Activated CD8-positive, alpha-beta T cell treated with anti-CD3 and anti-CD28 coated beads for 36 hours (primary cell): ENCODE measurements at regions not wholly inside any gene's neighbourhood (a gene's known extent, or its start where the extent isn't known, plus 50 kb on each side); places are given as distances from the start of the nearest gene placed in this dataset.
"Not testable (repeated sequence)": the region's sequence is repeated elsewhere in the genome, so short reads cannot be mapped to it uniquely, and the experiment has no call there.

Source experiments
- ATAC-seq: fragments of 200-7000 bp; cut with Tn5 transposase; one replicate; pipeline ENCODE4 v1.10.0; 2021; ENCODE audit warnings: mild to moderate bottlenecking, moderate library complexity
- CTCF ChIA-PET: fragments of 350-600 bp; sonication (Branson Sonifier 250); formaldehyde crosslinking; loops from one replicate; lab custom pipeline; 2021; ENCODE audit warnings: antibody characterized with exemption; lab: Charles Lee
- POLR2A ChIA-PET: fragments of 350-600 bp; sonication (Branson Sonifier 250); formaldehyde crosslinking; loops from one replicate; lab custom pipeline; 2021; ENCODE audit warnings: antibody characterized with exemption; lab: Charles Lee
- DNase-seq: peaks from one replicate; pipeline ENCODE4 v3.0.0-alpha.2; 2020
- H3K27ac Mint-ChIP-seq: one replicate; pipeline ENCODE4 v1.8.0; 2021; ENCODE audit warnings: mild to moderate bottlenecking, mixed read lengths
- H3K27me3 Mint-ChIP-seq: one replicate; pipeline ENCODE4 v1.8.0; 2021; ENCODE audit warnings: mixed read lengths
- H3K36me3 Mint-ChIP-seq: one replicate; pipeline ENCODE4 v1.8.0; 2021; ENCODE audit warnings: low read depth, mixed read lengths
- H3K4me1 Mint-ChIP-seq: one replicate; pipeline ENCODE4 v1.8.0; 2021; ENCODE audit warnings: low read depth, mixed read lengths
- H3K4me3 Mint-ChIP-seq: one replicate; pipeline ENCODE4 v1.8.0; 2021; ENCODE audit warnings: mild to moderate bottlenecking, moderate library complexity, mixed read lengths
- H3K9me3 Mint-ChIP-seq: one replicate; pipeline ENCODE4 v1.8.0; 2021; ENCODE audit warnings: mixed read lengths
- intact Hi-C: fragments of 100-400 bp; cut with micrococcal nuclease; formaldehyde crosslinking; loops from one replicate; pipeline ENCODE4 v1.10.0; 2022
- TF ChIP-seq, protein P1 (sequence below): fragments of 200-600 bp; IDR thresholded peaks from one replicate; pipeline ENCODE4 v1.8.0; 2022; ENCODE audit warnings: antibody characterized with exemption, mild to moderate bottlenecking

DNA sequence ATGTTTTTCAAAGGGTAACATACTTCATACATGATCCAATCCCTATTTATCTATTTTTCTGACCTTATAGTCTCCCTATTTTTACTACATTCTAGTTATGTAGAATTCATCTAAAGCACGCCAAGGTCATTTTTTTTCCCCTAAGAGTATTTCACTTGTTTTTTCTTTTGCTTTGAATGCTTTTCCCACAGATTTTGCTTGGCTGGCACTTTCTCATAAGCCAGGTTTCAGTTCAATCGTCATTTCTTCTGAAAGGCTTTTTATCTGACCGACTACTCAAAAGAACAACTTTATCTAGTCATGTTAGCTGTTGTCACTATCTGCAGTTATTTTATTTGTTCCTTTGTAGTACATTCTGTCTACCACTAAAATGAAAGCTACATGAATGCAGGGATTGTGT is 1274.6 kb downstream of the REEP3 start:
- ATAC-seq, result no peak
- POLR2A ChIA-PET, result no interaction called here
- H3K4me1 Mint-ChIP-seq, result no peaks in the 10 kb centered on the region

DNA sequence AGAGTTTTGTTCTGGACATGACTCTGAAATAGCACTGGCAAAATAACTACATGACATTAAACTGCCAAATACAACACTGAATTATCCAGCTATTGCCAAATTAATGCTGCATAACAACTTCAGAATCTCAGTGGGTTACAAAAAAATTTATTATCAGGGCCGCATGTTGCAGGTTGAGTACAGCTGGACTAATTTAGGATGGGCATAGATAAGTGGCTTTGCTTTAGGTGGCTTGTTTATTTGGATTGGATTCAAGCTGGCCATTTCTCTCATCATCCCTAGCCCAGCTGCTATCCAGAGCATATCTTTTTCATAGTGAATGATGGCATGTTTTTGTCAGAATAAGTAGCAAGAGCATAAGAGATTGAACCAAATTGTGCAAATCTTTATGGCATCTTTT is 1277.1 kb downstream of the REEP3 start:
- POLR2A ChIA-PET, result no interaction called here
- DNase-seq, result no peak
- Mint-ChIP-seq H3K4me1 (no peaks in the 10 kb centered on the region), H3K27me3 (no peaks in the 10 kb centered on the region), H3K36me3 (no peaks in the 10 kb centered on the region), H3K4me3 (no peak overlapping the region), H3K9me3 (peaks cover 13% of the 10 kb centered on the region), H3K27ac (no peak overlapping the region)
- CTCF ChIA-PET, result no interaction called here
- intact Hi-C loops, result no loop called here
- ATAC-seq, result no peak
- TF ChIP-seq, protein P1, sequence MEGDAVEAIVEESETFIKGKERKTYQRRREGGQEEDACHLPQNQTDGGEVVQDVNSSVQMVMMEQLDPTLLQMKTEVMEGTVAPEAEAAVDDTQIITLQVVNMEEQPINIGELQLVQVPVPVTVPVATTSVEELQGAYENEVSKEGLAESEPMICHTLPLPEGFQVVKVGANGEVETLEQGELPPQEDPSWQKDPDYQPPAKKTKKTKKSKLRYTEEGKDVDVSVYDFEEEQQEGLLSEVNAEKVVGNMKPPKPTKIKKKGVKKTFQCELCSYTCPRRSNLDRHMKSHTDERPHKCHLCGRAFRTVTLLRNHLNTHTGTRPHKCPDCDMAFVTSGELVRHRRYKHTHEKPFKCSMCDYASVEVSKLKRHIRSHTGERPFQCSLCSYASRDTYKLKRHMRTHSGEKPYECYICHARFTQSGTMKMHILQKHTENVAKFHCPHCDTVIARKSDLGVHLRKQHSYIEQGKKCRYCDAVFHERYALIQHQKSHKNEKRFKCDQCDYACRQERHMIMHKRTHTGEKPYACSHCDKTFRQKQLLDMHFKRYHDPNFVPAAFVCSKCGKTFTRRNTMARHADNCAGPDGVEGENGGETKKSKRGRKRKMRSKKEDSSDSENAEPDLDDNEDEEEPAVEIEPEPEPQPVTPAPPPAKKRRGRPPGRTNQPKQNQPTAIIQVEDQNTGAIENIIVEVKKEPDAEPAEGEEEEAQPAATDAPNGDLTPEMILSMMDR, result no peak

More for the DNA sequence above, 1274.6 kb downstream of the REEP3 start:
- CTCF ChIA-PET, result no interaction called here
- no peaks in the 10 kb centered on the region for H3K27me3 Mint-ChIP-seq
- peaks cover 9% of the 10 kb centered on the region for H3K9me3 Mint-ChIP-seq
- H3K27ac Mint-ChIP-seq, result no peak overlapping the region
- DNase-seq, result no peak
- intact Hi-C loops, result no loop called here
- TF ChIP-seq, protein P1, result no peak
- H3K36me3 Mint-ChIP-seq, result no peaks in the 10 kb centered on the region
- no peak overlapping the region for H3K4me3 Mint-ChIP-seq

GRCh38 chr10:64808233-64808632 is 1287.0 kb downstream of the REEP3 start:
- H3K9me3 Mint-ChIP-seq, H3K4me1 Mint-ChIP-seq, H3K27me3 Mint-ChIP-seq, H3K36me3 Mint-ChIP-seq, H3K4me3 Mint-ChIP-seq, DNase-seq, ATAC-seq, CTCF ChIA-PET, H3K27ac Mint-ChIP-seq, POLR2A ChIA-PET, intact Hi-C loops: not testable (repeated sequence)

DNA sequence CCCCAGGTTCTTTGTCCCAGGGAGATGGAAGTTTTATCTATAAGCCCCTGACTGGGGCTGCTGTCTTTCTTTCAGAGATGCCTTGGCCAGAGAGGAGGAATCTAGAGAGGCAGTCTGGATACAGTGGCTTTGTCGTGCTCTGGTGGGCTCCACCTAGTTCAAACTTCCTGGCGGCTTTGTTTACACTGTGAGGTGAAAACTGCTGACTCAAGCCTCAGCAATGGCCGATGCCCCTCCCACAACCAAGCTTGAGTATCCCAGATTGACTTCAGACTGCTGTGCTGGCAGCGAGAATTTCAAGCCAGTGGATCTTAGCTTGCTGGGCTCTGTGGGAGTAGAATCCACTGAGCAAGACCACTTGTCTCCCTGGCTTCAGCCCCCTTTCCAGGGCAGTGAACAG is 1288.8 kb downstream of the REEP3 start:
- H3K27me3 Mint-ChIP-seq, H3K4me3 Mint-ChIP-seq, DNase-seq, H3K9me3 Mint-ChIP-seq, H3K36me3 Mint-ChIP-seq, CTCF ChIA-PET, H3K27ac Mint-ChIP-seq, H3K4me1 Mint-ChIP-seq, POLR2A ChIA-PET, ATAC-seq, intact Hi-C loops: not testable (repeated sequence)

- CTCF ChIA-PET, result no interaction called here
- H3K36me3 Mint-ChIP-seq, result no peaks in the 10 kb centered on the region
- no peaks in the 10 kb centered on the region for H3K9me3 Mint-ChIP-seq
- DNase-seq, result no peak
- POLR2A ChIA-PET, result no interaction called here
- intact Hi-C loops, result no loop called here
- H3K27ac Mint-ChIP-seq, result no peak overlapping the region
- H3K4me3 Mint-ChIP-seq, result no peak overlapping the region
- TF ChIP-seq, protein P1, result no peak
- H3K27me3 Mint-ChIP-seq, result no peaks in the 10 kb centered on the region
- no peak for ATAC-seq
- H3K4me1 Mint-ChIP-seq, result no peaks in the 10 kb centered on the region
Observed at GRCh38 chr10:64813391-64813790, 1292.2 kb downstream of the REEP3 start.

DNA sequence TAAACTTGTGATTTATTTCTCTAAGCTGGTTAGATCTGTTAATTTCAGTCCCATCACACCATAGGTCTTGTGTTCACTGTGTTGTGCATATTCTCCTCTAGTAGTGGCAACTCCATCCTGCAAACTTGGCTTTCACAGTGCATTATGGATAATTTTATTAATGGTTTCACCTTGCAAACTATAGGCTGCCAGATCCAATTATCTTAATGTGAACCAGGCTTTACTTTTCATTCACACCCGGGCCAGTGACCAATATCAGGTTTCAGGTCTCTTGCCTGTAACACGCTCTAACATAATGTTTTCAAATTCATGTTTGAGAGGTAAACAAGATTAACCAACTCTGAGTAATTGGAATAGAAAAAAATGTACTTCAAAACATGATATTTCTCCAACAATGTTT is 1293.0 kb downstream of the REEP3 start:
- TF ChIP-seq, protein P1, result no peak
- H3K4me3 Mint-ChIP-seq, result no peak overlapping the region
- no peak overlapping the region for H3K27ac Mint-ChIP-seq
- no peaks in the 10 kb centered on the region for H3K4me1 Mint-ChIP-seq
- H3K27me3 Mint-ChIP-seq, result no peaks in the 10 kb centered on the region
- DNase-seq, result no peak
- ChIA-PET CTCF (no interaction called here), POLR2A (no interaction called here)
- intact Hi-C loops, result no loop called here
- H3K9me3 Mint-ChIP-seq, result no peaks in the 10 kb centered on the region
- no peaks in the 10 kb centered on the region for H3K36me3 Mint-ChIP-seq
- no peak for ATAC-seq
